NCI-H1092 treated with DMSO at 0.1 percent for 48 hours (cell line): ENCODE measurements at regions not wholly inside any gene's neighbourhood (a gene's known extent, or its start where the extent isn't known, plus 50 kb on each side); places are given as distances from the start of the nearest gene placed in this dataset.

Experiments used
- DNase-seq: peaks from one replicate; lab custom pipeline; 2025; lab: John Stamatoyannopoulos, UW

GRCh38 chr4:181684310-181684709 is 558.9 kb upstream of the TENM3 start:
- DNase-seq = no peak

- DNase-seq = no peak
These were observed 557.7 kb upstream of the TENM3 start for GRCh38 chr4:181685461-181685860.

GRCh38 chr4:181685911-181686310 is 557.3 kb upstream of the TENM3 start:
- no peak for DNase-seq

- no peak for DNase-seq
These were observed 556.1 kb upstream of the TENM3 start for GRCh38 chr4:181687116-181687515.

- no peak for DNase-seq
These were observed 554.8 kb upstream of the TENM3 start for GRCh38 chr4:181688432-181688831.

- DNase-seq = no peak
These were observed 554.3 kb upstream of the TENM3 start for GRCh38 chr4:181688872-181689271.

GRCh38 chr4:181690498-181690897 is 552.7 kb upstream of the TENM3 start:
- DNase-seq = no peak

- no peak for DNase-seq
These were observed 550.2 kb upstream of the TENM3 start for GRCh38 chr4:181692965-181693364.

GRCh38 chr4:181693517-181693916 is 549.7 kb upstream of the TENM3 start:
- no peak for DNase-seq

- DNase-seq = no peak
These were observed 545.0 kb upstream of the TENM3 start for GRCh38 chr4:181698221-181698620.

- DNase-seq = no peak
These were observed 542.0 kb upstream of the TENM3 start for GRCh38 chr4:181701214-181701613.

GRCh38 chr4:181701894-181702293 is 541.3 kb upstream of the TENM3 start:
- DNase-seq = no peak

- no peak for DNase-seq
These were observed 540.2 kb upstream of the TENM3 start for GRCh38 chr4:181702864-181703495.

GRCh38 chr4:181710143-181710542 is 533.1 kb upstream of the TENM3 start:
- DNase-seq = no peak

- no peak for DNase-seq
These were observed 531.8 kb upstream of the TENM3 start for GRCh38 chr4:181711387-181711786.

GRCh38 chr4:181728305-181728966 is 514.8 kb upstream of the TENM3 start:
- DNase-seq = no peak

- DNase-seq = no peak
These were observed 511.3 kb upstream of the TENM3 start for GRCh38 chr4:181731900-181732299.

- DNase-seq = no peak
These were observed 505.5 kb upstream of the TENM3 start for GRCh38 chr4:181737744-181738143.

GRCh38 chr4:181739031-181739430 is 504.2 kb upstream of the TENM3 start:
- DNase-seq = no peak

GRCh38 chr4:181741513-181741912 is 501.7 kb upstream of the TENM3 start:
- DNase-seq = no peak

- DNase-seq = peak; percentile 22
These were observed 497.1 kb upstream of the TENM3 start for GRCh38 chr4:181745933-181746625.

- no peak for DNase-seq
These were observed 494.6 kb upstream of the TENM3 start for GRCh38 chr4:181748581-181748980.

GRCh38 chr4:181752516-181752915 is 490.7 kb upstream of the TENM3 start:
- no peak for DNase-seq
